H9 (cell line): ENCODE measurements at regions not wholly inside any gene's neighbourhood (a gene's known extent, or its start where the extent isn't known, plus 50 kb on each side); places are given as distances from the start of the nearest gene placed in this dataset.

ENCODE experiments used
- DNase-seq: peaks from one replicate; pipeline ENCODE4 v3.0.0-alpha.2; 2017
- H2AFZ ChIP-seq: one replicate; pipeline ENCODE4 v1.6.1; 2013; ENCODE audit warnings: mild to moderate bottlenecking, low read length, control low read depth, moderate library complexity
- H2AK5ac ChIP-seq: 2 replicates; pipeline ENCODE4 v1.6.1; 2013; ENCODE audit warnings: low read length, control low read depth, mixed read lengths; ENCODE audit not compliant: insufficient read length
- H2BK120ac ChIP-seq: one replicate; pipeline ENCODE4 v1.6.1; 2013; ENCODE audit warnings: low read depth, mild to moderate bottlenecking, low read length, control low read depth, inconsistent platforms; ENCODE audit not compliant: poor library complexity, severe bottlenecking
- H2BK12ac ChIP-seq: 2 replicates; pipeline ENCODE4 v1.6.1; 2013; ENCODE audit warnings: low read length, control low read depth, mixed read lengths, low read depth; ENCODE audit not compliant: insufficient read length
- H2BK15ac ChIP-seq: 2 replicates; pipeline ENCODE4 v1.6.1; 2013; ENCODE audit warnings: low read depth, low read length, control low read depth
- H2BK20ac ChIP-seq: one replicate; pipeline ENCODE4 v1.6.1; 2013; ENCODE audit warnings: low read depth, mild to moderate bottlenecking, low read length, control low read depth, inconsistent platforms; ENCODE audit not compliant: poor library complexity, severe bottlenecking
- H2BK5ac ChIP-seq: 2 replicates; pipeline ENCODE4 v1.6.1; 2013; ENCODE audit warnings: low read length, control low read depth, mixed read lengths; ENCODE audit not compliant: insufficient read length
- H3K14ac ChIP-seq: 2 replicates; pipeline ENCODE4 v1.6.1; 2013; ENCODE audit warnings: low read length, control low read depth; ENCODE audit not compliant: insufficient read depth
- H3K18ac ChIP-seq: 2 replicates; pipeline ENCODE4 v1.6.1; 2013; ENCODE audit warnings: low read depth, mild to moderate bottlenecking, mixed read lengths, low read length, control low read depth; ENCODE audit not compliant: insufficient read length
- H3K23ac ChIP-seq: 2 replicates; pipeline ENCODE4 v1.6.1; 2013; ENCODE audit warnings: low read length, control low read depth, mixed read lengths, low read depth; ENCODE audit not compliant: insufficient read length
- H3K23me2 ChIP-seq: 2 replicates; pipeline ENCODE4 v1.6.1; 2013; ENCODE audit warnings: low read depth, mild to moderate bottlenecking, mixed read lengths, low read length, control low read depth; ENCODE audit not compliant: insufficient read length, poor library complexity, severe bottlenecking
- H3K27ac ChIP-seq: 2 replicates; pipeline ENCODE4 v1.5.1; 2013; ENCODE audit warnings: low read length, control low read depth, mixed read lengths, low read depth; ENCODE audit not compliant: insufficient read length
- H3K27me3 ChIP-seq: 2 replicates; pipeline ENCODE4 v1.6.1; 2013; ENCODE audit warnings: low read length, control low read depth, inconsistent platforms; ENCODE audit not compliant: insufficient read depth
- H3K4ac ChIP-seq: 2 replicates; pipeline ENCODE4 v1.6.1; 2013; ENCODE audit warnings: low read depth, mild to moderate bottlenecking, control low read depth, inconsistent platforms, low read length, moderate library complexity
- H3K4me1 ChIP-seq: 2 replicates; pipeline ENCODE4 v1.6.1; 2013; ENCODE audit warnings: low read length, control low read depth, inconsistent platforms; ENCODE audit not compliant: insufficient read depth
- H3K4me2 ChIP-seq: 2 replicates; pipeline ENCODE4 v1.6.1; 2013; ENCODE audit warnings: low read length, control low read depth, mixed read lengths; ENCODE audit not compliant: insufficient read length, insufficient read depth
- H3K56ac ChIP-seq: 2 replicates; pipeline ENCODE4 v1.6.1; 2013; ENCODE audit warnings: low read depth, mild to moderate bottlenecking, mixed read lengths, low read length, control low read depth; ENCODE audit not compliant: insufficient read length
- H3K79me1 ChIP-seq: 2 replicates; pipeline ENCODE4 v1.6.1; 2013; ENCODE audit warnings: low read depth, mild to moderate bottlenecking, moderate library complexity, low read length, control low read depth, inconsistent platforms; ENCODE audit not compliant: insufficient read depth, poor library complexity, severe bottlenecking
- H3K79me2 ChIP-seq: 2 replicates; pipeline ENCODE4 v1.6.1; 2013; ENCODE audit warnings: low read length, control low read depth, inconsistent platforms; ENCODE audit not compliant: insufficient read depth
- H3K9ac ChIP-seq: 2 replicates; pipeline ENCODE4 v1.6.1; 2013; ENCODE audit warnings: low read length, control low read depth, mixed read lengths; ENCODE audit not compliant: insufficient read length; ENCODE audit errors: extremely low read depth
- H3K9me3 ChIP-seq: one replicate; pipeline ENCODE4 v1.6.1; 2013; ENCODE audit warnings: low read depth, low read length, inconsistent platforms; ENCODE audit not compliant: control insufficient read depth
- H3T11ph ChIP-seq: one replicate; pipeline ENCODE4 v1.6.1; 2013; ENCODE audit warnings: mild to moderate bottlenecking, low read length, control low read depth, inconsistent platforms
- H4K20me1 ChIP-seq: one replicate; pipeline ENCODE4 v1.6.1; 2013; ENCODE audit not compliant: control insufficient read depth, insufficient read length, insufficient read depth
- H4K5ac ChIP-seq: 2 replicates; pipeline ENCODE4 v1.6.1; 2013; ENCODE audit warnings: low read depth, mild to moderate bottlenecking, mixed read lengths, low read length, control low read depth; ENCODE audit not compliant: insufficient read length
- H4K8ac ChIP-seq: replicated peaks from 2 replicates; pipeline ENCODE4 v1.6.1; 2013; ENCODE audit warnings: low read length, control low read depth, mixed read lengths, low read depth; ENCODE audit not compliant: insufficient read length
- H4K91ac ChIP-seq: 2 replicates; pipeline ENCODE4 v1.6.1; 2013; ENCODE audit warnings: low read depth, mild to moderate bottlenecking, moderate library complexity, mixed read lengths, low read length, control low read depth; ENCODE audit not compliant: insufficient read length
- H3K27ac Mint-ChIP-seq, 3 experiments: 2 replicates in 2 of 3; 3 replicates in 1 of 3; pipeline ENCODE4 v1.8.0; 2020 to 2021; ENCODE audit warnings: mixed read lengths in 3 of 3, mild to moderate bottlenecking in 1 of 3, moderate library complexity in 1 of 3
- H3K27me3 Mint-ChIP-seq: 2 replicates; pipeline ENCODE4 v1.8.0; 2021; ENCODE audit warnings: low read depth, mild to moderate bottlenecking, moderate library complexity, mixed read lengths
- H3K36me3 Mint-ChIP-seq, 3 experiments: 2 replicates in 2 of 3; 3 replicates in 1 of 3; pipeline ENCODE4 v1.8.0; 2020 to 2021; ENCODE audit warnings: low read depth in 3 of 3, mixed read lengths in 3 of 3; ENCODE audit not compliant: insufficient read depth in 1 of 3
- H3K4me1 Mint-ChIP-seq, 2 experiments: 2 replicates each; pipeline ENCODE4 v1.8.0; 2020; ENCODE audit warnings: mixed read lengths in 2 of 2
- H3K4me3 Mint-ChIP-seq, 2 experiments: 2 replicates in 1 of 2; 3 replicates in 1 of 2; pipeline ENCODE4 v1.8.0; 2020 to 2021; ENCODE audit warnings: mild to moderate bottlenecking in 2 of 2, mixed read lengths in 2 of 2, moderate library complexity in 1 of 2
- H3K9me3 Mint-ChIP-seq, 2 experiments: 2 replicates in 1 of 2; 3 replicates in 1 of 2; pipeline ENCODE4 v1.8.0; 2020; ENCODE audit warnings: mild to moderate bottlenecking in 2 of 2, mixed read lengths in 2 of 2, moderate library complexity in 1 of 2
- CTCF ChIP-seq: fragments of 200-600 bp; sonication (generic); conservative IDR thresholded peaks from 3 replicates; pipeline ENCODE4 v1.8.0; 2021; ENCODE audit warnings: antibody characterized with exemption, mild to moderate bottlenecking
- WGBS: extraction: QIAGEN DNeasy Blood & Tissue Kit; methylation state at CpG from one replicate; pipeline ENCODE4 v1.1.7; 2013; ENCODE audit warnings: missing lambda C conversion rate, low lambda C conversion rate, mixed read lengths; ENCODE audit not compliant: insufficient read length; ENCODE audit errors: extremely low coverage; 5-methylcytosine and 5-hydroxymethylcytosine counted together

GRCh38 chr20:48470141-48470540 is 357.7 kb downstream of the PREX1 start:
- H3K18ac ChIP-seq, result no peak overlapping the region
- WGBS, result no CpG with 5 or more reads among the region's 3 CpGs

More at GRCh38 chr20:48470141-48470540, 357.7 kb downstream of the PREX1 start:
- Mint-ChIP-seq H3K9me3 (peaks cover 2 to 7% of the 10 kb centered on the region in 2 experiments; a peak in 4 of 5 replicates), H3K27ac (no peak overlapping the region), H3K27me3 (no peaks in the 10 kb centered on the region; the same call in 1 of the 2 replicates), H3K4me3 (no peak overlapping the region), H3K36me3 (peaks cover 0 to 5% (median 3%) of the 10 kb centered on the region in 3 experiments; a peak in 4 of 7 replicates), H3K4me1 (peaks cover 3 to 6% of the 10 kb centered on the region in 2 experiments)
- Histone ChIP-seq H4K5ac (no peak overlapping the region), H3K4ac (no peak overlapping the region), H4K8ac (no peak overlapping the region), H2BK120ac (no peak overlapping the region), H3K27ac (no peak overlapping the region), H2AK5ac (no peak overlapping the region), H2BK12ac (no peak overlapping the region), H4K20me1 (no peaks in the 10 kb centered on the region), H3K56ac (no peak overlapping the region), H3K4me2 (no peak overlapping the region), H3K27me3 (no peaks in the 10 kb centered on the region), H2BK5ac (no peak overlapping the region), H3K4me1 (no peaks in the 10 kb centered on the region), H3T11ph (no peak overlapping the region), H2AFZ (no peak overlapping the region), H2BK15ac (no peak overlapping the region), H4K91ac (no peak overlapping the region), H3K23me2 (no peaks in the 10 kb centered on the region), H3K9me3 (no peaks in the 10 kb centered on the region), H3K14ac (no peak overlapping the region), H2BK20ac (no peak overlapping the region), H3K79me2 (no peaks in the 10 kb centered on the region), H3K23ac (no peak overlapping the region), H3K79me1 (no peaks in the 10 kb centered on the region), H3K9ac (no peak overlapping the region)
- no peak for DNase-seq
- TF ChIP-seq CTCF, result no peak
